Endodermal cell (in vitro differentiated cells): ENCODE measurements at regions not wholly inside any gene's neighbourhood (a gene's known extent, or its start where the extent isn't known, plus 50 kb on each side); places are given as distances from the start of the nearest gene placed in this dataset.
A peak's percentile ranks its signal among the peaks of the same experiment; 100 is the strongest.

Experiments
- DNase-seq: peaks from one replicate; pipeline ENCODE4 v3.0.0-alpha.2; 2017
- H3K27ac ChIP-seq: 2 replicates; pipeline ENCODE4 v1.5.1; 2013; ENCODE audit warnings: mild to moderate bottlenecking, low read depth, low read length, moderate library complexity
- H3K27me3 ChIP-seq: 2 replicates; pipeline ENCODE4 v1.6.1; 2013; ENCODE audit warnings: mild to moderate bottlenecking, low read length, moderate library complexity; ENCODE audit not compliant: insufficient read depth, control insufficient read depth, poor library complexity, severe bottlenecking
- H3K36me3 ChIP-seq: 2 replicates; pipeline ENCODE4 v1.7.0; 2013; ENCODE audit warnings: mild to moderate bottlenecking, low read length, moderate library complexity; ENCODE audit not compliant: control insufficient read depth, insufficient read depth
- H3K4me1 ChIP-seq: one replicate; pipeline ENCODE4 v1.7.0; 2013; ENCODE audit warnings: low read length; ENCODE audit not compliant: control insufficient read depth, insufficient read depth
- H3K4me3 ChIP-seq: 2 replicates; pipeline ENCODE4 v1.5.1; 2013; ENCODE audit warnings: mild to moderate bottlenecking, low read length, moderate library complexity
- H3K9ac ChIP-seq: 2 replicates; pipeline ENCODE4 v1.6.1; 2013; ENCODE audit warnings: mild to moderate bottlenecking, low read length, moderate library complexity; ENCODE audit not compliant: poor library complexity, severe bottlenecking; ENCODE audit errors: extremely low read depth
- H3K9me3 ChIP-seq: 2 replicates; pipeline ENCODE4 v1.6.1; 2013; ENCODE audit warnings: mild to moderate bottlenecking, low read length, moderate library complexity; ENCODE audit not compliant: control insufficient read depth
- H3K27ac Mint-ChIP-seq: 2 replicates; pipeline ENCODE4 v1.8.0; 2020; ENCODE audit warnings: mixed read lengths
- H3K27me3 Mint-ChIP-seq: 2 replicates; pipeline ENCODE4 v1.8.0; 2021; ENCODE audit warnings: mild to moderate bottlenecking, mixed read lengths; ENCODE audit not compliant: insufficient read depth
- H3K36me3 Mint-ChIP-seq: 2 replicates; pipeline ENCODE4 v1.8.0; 2020; ENCODE audit warnings: low read depth, mixed read lengths
- H3K4me1 Mint-ChIP-seq: 2 replicates; pipeline ENCODE4 v1.8.0; 2020; ENCODE audit warnings: mixed read lengths
- H3K4me3 Mint-ChIP-seq: 2 replicates; pipeline ENCODE4 v1.8.0; 2020; ENCODE audit warnings: mild to moderate bottlenecking, moderate library complexity, mixed read lengths
- H3K9me3 Mint-ChIP-seq: 2 replicates; pipeline ENCODE4 v1.8.0; 2020; ENCODE audit warnings: mild to moderate bottlenecking, mixed read lengths
- CTCF ChIP-seq: fragments of 200-600 bp; sonication (generic); conservative IDR thresholded peaks from 2 replicates; pipeline ENCODE4 v1.5.0; 2021; ENCODE audit warnings: antibody characterized with exemption, mild to moderate bottlenecking
- WGBS, 2 experiments: methylation state at CpG; one replicate each; pipeline versions ENCODE4 v1.1.5 to v1.1.7; 2013; ENCODE audit warnings: missing lambda C conversion rate in 2 of 2, mixed read lengths in 1 of 2; ENCODE audit not compliant: insufficient coverage in 1 of 2, insufficient read length in 1 of 2; 5-methylcytosine and 5-hydroxymethylcytosine counted together

DNA sequence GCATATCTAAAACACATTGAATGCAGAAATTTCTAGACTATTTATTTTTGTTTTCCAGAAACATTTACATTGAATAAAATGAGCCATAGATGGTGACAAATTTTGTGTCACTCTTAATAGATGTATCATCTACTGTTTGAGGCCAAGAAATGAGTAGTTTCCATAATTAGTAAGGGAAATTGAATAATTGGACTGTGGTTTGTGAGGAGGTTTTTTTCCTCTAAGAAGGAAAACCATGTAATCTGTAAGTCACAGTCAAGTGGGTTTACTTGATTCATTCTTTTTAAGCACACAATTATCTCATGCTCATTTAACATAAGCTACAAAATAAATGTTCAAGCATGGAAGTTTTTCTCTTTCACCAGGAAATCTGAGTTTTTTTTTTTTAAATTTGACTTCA lies 876.4 kb downstream of the NR2F1-AS1 start:
- H3K36me3 Mint-ChIP-seq: no peaks in the 10 kb centered on the region
- H3K27ac Mint-ChIP-seq: no peak overlapping the region
- no peak overlapping the region for H3K9ac ChIP-seq
- H3K27ac ChIP-seq: no peak overlapping the region
- H3K4me3 Mint-ChIP-seq: no peak overlapping the region
- no peak for TF ChIP-seq CTCF
- DNase-seq: no peak
- H3K27me3 Mint-ChIP-seq: peaks cover 14% of the 10 kb centered on the region
- H3K9me3 ChIP-seq: no peaks in the 10 kb centered on the region
- H3K36me3 ChIP-seq: no peaks in the 10 kb centered on the region
- H3K27me3 ChIP-seq: no peaks in the 10 kb centered on the region
- peaks cover 10% of the 10 kb centered on the region for H3K4me1 Mint-ChIP-seq
- no peaks in the 10 kb centered on the region for H3K4me1 ChIP-seq
- no peaks in the 10 kb centered on the region for H3K9me3 Mint-ChIP-seq
- H3K4me3 ChIP-seq: no peak overlapping the region

- no peaks in the 10 kb centered on the region for H3K4me1 ChIP-seq
- no peak overlapping the region for H3K27ac Mint-ChIP-seq
- WGBS, 2 experiments: no CpG with 5 or more reads among the region's 1 CpG
- no peaks in the 10 kb centered on the region for H3K9me3 Mint-ChIP-seq
- H3K27me3 Mint-ChIP-seq: peaks cover 15% of the 10 kb centered on the region
- no peak overlapping the region for H3K4me3 Mint-ChIP-seq
- no peaks in the 10 kb centered on the region for H3K36me3 ChIP-seq
- TF ChIP-seq CTCF: no peak
- no peaks in the 10 kb centered on the region for H3K36me3 Mint-ChIP-seq
- H3K9ac ChIP-seq: no peak overlapping the region
- no peaks in the 10 kb centered on the region for H3K27me3 ChIP-seq
- DNase-seq: no peak
- H3K27ac ChIP-seq: no peak overlapping the region
- peaks cover 9% of the 10 kb centered on the region for H3K4me1 Mint-ChIP-seq
- no peak overlapping the region for H3K4me3 ChIP-seq
- H3K9me3 ChIP-seq: no peaks in the 10 kb centered on the region
Measured at GRCh38 chr5:92703976-92704375, 877.0 kb downstream of the NR2F1-AS1 start.

DNA sequence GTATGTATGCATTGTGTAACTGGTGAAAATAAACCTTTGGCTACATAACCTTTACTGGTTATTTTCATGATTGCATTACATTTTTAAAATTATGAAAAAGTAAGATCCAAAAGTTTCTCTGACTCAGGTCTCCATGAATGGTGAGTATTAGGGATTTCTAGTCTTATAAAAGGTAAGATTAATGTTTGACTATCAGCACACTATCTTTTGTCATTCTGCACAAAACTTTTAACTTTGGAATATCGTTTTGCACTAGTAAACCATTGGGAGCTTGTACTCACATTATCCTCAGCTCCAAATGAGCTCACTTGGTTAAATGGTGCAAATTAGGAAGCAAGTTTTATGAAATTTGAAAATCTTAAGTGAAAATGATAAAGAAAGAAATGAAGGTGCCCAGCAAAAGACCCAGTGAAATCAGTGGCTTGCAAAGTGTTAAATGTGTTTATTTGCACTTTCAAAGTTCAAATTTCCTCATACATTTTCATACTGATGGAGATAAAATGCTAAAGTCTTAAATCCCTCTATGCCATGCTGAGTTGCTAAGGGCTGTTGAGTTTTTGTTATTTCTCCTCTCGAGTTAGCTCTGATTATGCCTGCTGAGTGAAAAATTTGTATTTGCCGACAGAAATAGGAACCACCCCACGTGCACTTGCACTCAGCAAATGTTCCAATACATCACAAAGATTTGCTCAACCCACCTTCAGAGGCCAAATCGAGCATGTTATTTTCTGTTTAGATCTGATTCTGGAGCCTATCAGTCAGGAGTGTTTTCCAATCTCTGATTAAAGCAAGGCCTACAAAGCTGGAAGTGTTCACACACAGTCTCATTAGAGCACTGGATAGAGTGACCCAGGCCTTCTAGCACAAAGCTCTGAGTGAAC lies 885.7 kb downstream of the NR2F1-AS1 start:
- H3K27ac ChIP-seq: peak overlapping the region; percentile 74
- no peak for TF ChIP-seq CTCF
- no peaks in the 10 kb centered on the region for H3K36me3 Mint-ChIP-seq
- DNase-seq: no peak
- no peak overlapping the region for H3K9ac ChIP-seq
- H3K9me3 ChIP-seq: no peaks in the 10 kb centered on the region
- peaks cover 8% of the 10 kb centered on the region for H3K9me3 Mint-ChIP-seq
- 67 to 82% methylated on average over 1 to 5 of the region's 5 CpGs for WGBS, 2 experiments
- H3K4me3 Mint-ChIP-seq: no peak overlapping the region
- peaks cover 3% of the 10 kb centered on the region for H3K4me1 ChIP-seq
- peaks cover 51% of the 10 kb centered on the region for H3K27me3 Mint-ChIP-seq
- no peak overlapping the region for H3K27ac Mint-ChIP-seq
- H3K36me3 ChIP-seq: no peaks in the 10 kb centered on the region
- peaks cover 11% of the 10 kb centered on the region for H3K4me1 Mint-ChIP-seq
- no peak overlapping the region for H3K4me3 ChIP-seq
- H3K27me3 ChIP-seq: no peaks in the 10 kb centered on the region
